Esophagus muscularis mucosa (tissue), 4 donors: ENCODE measurements at regions not wholly inside any gene's neighbourhood (a gene's known extent, or its start where the extent isn't known, plus 50 kb on each side); places are given as distances from the start of the nearest gene placed in this dataset.

ENCODE experiments used
- CTCF ChIP-seq, 3 experiments: fragments of 200-600 bp in 2 of 3; fragments of 450-650 bp in 1 of 3; sonication (generic) in 2 of 3; IDR thresholded peaks; one replicate each; pipeline ENCODE4 v1.5.1; 2017 to 2019; ENCODE audit warnings: antibody characterized with exemption in 3 of 3, mild to moderate bottlenecking in 2 of 3, moderate library complexity in 1 of 3
- EP300 ChIP-seq: sonication (generic); formaldehyde crosslinking; IDR thresholded peaks from one replicate; pipeline ENCODE4 v1.6.1; 2017; ENCODE audit warnings: antibody characterized with exemption
- POLR2A ChIP-seq: fragments of 450-650 bp; IDR thresholded peaks from one replicate; pipeline ENCODE4 v1.6.1; 2017; ENCODE audit warnings: antibody characterized with exemption, moderate library complexity, mild to moderate bottlenecking, low read depth
- POLR2AphosphoS5 ChIP-seq, 2 donors: sonication (generic); formaldehyde crosslinking; IDR thresholded peaks; one replicate each; pipeline ENCODE4 v1.6.1; 2017; ENCODE audit warnings: antibody characterized with exemption in 2 of 2

DNA sequence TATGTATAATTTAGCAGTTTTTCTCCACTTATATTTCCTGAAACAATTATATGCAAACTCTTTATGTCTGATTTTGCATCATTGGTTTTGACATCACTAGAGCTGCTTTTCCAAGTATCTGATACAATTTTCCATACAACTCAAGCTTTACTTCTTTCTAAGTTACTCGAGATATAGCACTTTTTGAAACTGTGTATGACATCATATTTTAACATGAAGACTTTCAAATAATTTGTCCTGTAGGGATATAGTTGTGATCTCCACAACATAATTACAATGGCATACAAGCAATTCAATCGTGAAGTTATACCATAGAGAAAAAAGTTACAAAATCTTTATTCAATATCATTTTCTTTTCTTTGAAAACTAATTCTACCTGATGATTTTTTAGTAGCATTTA lies 173.0 kb downstream of the LEPR start:
- TF ChIP-seq CTCF (IDR thresholded peaks at IDR 0.05) (no peak), POLR2A (no peak), POLR2AphosphoS5 (IDR thresholded peaks at IDR 0.05) (no peak), EP300 (no peak)
